Hepatic stellate cell (primary cell): ENCODE measurements at regions not wholly inside any gene's neighbourhood (a gene's known extent, or its start where the extent isn't known, plus 50 kb on each side); places are given as distances from the start of the nearest gene placed in this dataset.
"Not testable (repeated sequence)": the region's sequence is repeated elsewhere in the genome, so short reads cannot be mapped to it uniquely, and the experiment has no call there.

Experiments used
- DNase-seq: peaks from one replicate; pipeline ENCODE4 v3.0.0; 2011; ENCODE audit warnings: low spot score

GRCh38 chr2:87574193-87575119, 173.4 kb upstream of the PLGLB2 start:
- DNase-seq, result not testable (repeated sequence)

- DNase-seq, result not testable (repeated sequence)
Measured at GRCh38 chr2:87575138-87575537, 172.7 kb upstream of the PLGLB2 start.

DNA sequence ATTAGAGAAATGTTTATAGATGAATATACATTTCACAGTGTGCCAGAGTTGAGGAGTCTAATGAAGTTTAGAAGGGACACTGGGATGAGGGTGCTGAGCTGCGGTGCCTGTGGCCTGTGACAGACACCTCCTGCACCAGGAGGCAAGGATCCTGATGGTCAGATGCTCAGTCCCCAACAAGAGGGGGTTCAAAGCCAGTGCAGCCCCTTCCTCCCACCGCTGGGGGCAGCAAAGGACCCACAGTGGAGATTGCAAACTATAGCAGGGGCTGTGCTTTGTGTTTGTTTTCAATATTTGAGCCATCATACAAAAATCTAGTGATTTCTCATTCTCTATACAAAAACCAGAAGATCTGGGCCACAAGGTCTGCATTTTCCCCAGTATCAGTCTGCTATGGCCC, 170.5 kb upstream of the PLGLB2 start:
- DNase-seq, result not testable (repeated sequence)

DNA sequence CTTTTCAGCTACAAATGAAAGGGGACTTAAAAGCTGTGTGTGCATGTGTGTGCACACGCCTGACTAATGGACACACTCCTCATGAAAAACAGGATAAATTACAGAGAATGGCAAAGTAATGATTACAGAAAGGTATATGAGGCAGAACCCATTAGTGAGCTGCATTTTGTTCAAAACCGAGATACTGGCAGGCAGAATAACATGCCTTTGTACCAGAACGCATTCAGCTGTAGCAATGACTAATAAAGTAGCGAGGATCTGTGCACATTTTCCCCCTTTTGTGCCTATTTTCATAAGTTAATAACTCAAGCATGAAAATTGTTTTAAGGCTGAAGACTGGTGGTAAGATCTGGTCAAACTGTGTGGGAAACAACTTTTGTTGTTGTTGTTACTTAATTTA, 165.7 kb upstream of the PLGLB2 start:
- not testable (repeated sequence) for DNase-seq

DNA sequence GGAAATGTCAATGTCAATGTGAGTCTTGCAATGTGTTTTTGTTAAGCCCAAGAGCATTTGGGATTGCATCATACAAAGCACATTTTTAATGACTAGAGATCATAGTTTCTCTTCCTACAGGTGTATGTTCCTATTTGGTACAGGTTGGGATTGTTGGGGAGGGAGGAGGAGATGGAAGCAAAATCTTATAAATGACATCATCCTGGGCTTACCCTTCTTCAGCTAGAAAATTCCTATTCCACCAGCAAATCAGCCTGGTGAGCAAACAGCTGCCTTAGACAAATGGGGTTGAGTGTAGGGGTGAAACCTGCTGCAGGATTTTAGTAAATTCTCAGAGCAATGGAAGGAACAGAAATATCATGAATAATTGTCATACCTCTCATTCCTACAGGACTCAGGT, 165.3 kb upstream of the PLGLB2 start:
- DNase-seq, result not testable (repeated sequence)

DNA sequence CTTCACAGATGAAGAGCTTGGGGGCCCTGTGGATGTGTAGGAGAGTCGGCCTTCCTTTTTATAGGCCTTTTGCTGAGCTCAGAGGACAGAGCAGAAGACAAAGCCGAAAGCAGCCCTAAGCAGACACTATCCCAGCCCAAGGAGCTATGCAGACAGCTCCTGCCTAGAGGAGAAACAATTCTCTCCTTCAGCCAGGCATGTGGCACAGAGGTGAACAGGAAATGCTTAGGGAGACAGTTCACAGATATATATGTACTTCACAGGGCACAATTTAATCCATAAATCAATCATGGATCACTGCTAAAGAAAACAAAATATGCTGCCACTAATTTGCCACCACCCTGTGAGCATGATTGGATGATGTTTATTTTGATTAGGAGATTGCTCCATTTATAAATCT, 164.5 kb upstream of the PLGLB2 start:
- not testable (repeated sequence) for DNase-seq

GRCh38 chr2:87583803-87584202, 164.1 kb upstream of the PLGLB2 start:
- DNase-seq, result not testable (repeated sequence)

- DNase-seq, result not testable (repeated sequence)
Measured at GRCh38 chr2:87584268-87584906, 163.5 kb upstream of the PLGLB2 start.

DNA sequence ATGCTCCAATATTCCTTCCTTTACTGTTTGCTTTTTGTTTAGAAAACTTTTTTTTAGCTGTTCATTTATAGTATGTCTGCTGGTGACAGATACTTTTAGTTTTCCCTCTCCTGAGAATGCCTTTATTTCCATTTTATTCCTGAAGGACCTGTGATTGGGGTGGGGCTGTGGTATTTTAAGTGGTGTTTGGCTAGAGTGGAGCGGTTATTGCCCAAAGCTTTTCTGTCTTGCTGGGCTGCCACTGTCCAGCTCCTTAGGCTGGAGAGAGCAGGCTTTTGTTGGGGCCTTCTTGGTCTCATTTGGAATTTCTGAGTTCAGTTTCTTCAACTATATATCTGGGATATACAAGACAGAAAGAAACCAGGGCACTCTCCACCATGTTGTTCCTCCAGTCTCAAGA, 160.0 kb upstream of the PLGLB2 start:
- not testable (repeated sequence) for DNase-seq

- not testable (repeated sequence) for DNase-seq
Measured at GRCh38 chr2:87592974-87593373, 154.9 kb upstream of the PLGLB2 start.

GRCh38 chr2:87593784-87594610, 153.9 kb upstream of the PLGLB2 start:
- not testable (repeated sequence) for DNase-seq

GRCh38 chr2:87594611-87594992, 153.3 kb upstream of the PLGLB2 start:
- not testable (repeated sequence) for DNase-seq

DNA sequence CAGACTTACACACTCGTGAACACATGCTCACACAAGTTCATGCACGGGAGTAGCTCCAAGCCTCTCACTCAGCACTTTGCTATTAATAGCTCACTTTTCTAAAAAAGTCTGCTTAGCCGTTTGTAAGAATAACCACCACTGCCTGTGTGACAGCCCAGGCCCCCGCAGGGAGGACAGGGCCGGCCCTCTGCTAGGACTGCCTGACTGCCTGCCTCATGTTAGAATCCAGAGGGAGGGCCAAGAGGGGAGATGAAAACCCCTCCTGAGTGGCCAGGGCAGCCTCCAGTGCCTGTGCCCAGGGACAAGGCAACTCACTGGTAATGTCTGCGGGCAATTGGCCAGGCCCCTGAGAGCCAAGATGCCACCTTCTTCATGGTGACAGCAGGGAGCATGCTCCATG, 152.9 kb upstream of the PLGLB2 start:
- not testable (repeated sequence) for DNase-seq

DNA sequence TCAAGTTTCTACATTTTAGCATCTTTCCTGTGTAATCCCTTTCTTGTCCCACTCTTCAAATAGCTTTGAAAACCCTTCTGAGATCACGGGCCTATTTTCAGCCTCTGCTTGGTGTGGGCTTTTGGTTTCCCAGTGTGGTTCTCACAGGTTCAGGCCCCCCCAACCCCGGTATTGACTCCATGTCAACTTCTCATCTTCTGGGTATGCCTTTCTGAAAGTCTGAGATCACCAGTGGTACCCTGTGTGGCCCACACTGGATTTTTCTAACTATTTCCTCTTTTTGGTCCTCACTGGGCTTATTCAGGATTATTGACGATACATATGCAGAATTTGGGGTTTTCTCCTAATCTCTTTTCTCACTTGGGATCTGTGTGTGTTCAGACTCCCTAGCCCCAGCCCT, 146.9 kb upstream of the PLGLB2 start:
- not testable (repeated sequence) for DNase-seq

DNA sequence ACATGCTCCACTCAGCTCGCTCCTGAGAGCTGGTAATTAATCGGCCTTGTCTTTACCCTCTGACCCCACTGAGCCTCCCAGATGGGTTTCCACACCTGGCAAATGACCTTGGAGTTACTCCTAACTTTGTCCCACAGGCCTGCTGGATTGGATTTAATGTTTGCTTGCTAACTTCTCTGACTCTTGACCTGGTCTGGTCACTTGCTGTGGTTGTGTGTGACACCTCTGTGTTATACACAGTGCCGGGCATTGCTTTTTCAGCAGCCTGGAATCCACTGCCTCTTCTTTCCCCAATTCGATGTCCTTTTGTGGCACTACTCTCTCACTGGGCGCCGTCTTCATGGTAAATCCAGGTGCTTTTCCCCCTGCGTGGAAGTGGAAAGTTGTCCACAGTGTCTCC, 145.8 kb upstream of the PLGLB2 start:
- not testable (repeated sequence) for DNase-seq

DNA sequence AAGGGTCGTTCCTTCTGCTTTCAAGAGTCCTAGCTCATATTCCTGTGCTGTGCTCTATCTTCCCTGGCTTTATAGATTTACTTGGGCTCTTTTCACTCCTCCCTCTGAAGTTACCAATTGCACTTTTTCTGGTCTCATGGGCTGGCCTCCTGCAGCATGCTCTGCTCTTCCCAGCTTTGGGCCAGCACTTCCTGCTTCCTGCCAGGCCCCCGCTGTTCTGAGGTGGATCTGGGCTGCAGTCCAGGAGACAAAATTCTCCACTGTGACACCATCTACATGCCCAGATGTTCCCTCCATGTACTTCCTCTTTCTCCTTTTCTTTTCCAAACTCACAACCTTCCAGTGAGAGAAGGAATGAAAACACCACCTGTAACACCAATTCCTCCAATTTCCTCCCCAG, 145.2 kb upstream of the PLGLB2 start:
- DNase-seq, result not testable (repeated sequence)

GRCh38 chr2:87603418-87604278, 144.2 kb upstream of the PLGLB2 start:
- not testable (repeated sequence) for DNase-seq

DNA sequence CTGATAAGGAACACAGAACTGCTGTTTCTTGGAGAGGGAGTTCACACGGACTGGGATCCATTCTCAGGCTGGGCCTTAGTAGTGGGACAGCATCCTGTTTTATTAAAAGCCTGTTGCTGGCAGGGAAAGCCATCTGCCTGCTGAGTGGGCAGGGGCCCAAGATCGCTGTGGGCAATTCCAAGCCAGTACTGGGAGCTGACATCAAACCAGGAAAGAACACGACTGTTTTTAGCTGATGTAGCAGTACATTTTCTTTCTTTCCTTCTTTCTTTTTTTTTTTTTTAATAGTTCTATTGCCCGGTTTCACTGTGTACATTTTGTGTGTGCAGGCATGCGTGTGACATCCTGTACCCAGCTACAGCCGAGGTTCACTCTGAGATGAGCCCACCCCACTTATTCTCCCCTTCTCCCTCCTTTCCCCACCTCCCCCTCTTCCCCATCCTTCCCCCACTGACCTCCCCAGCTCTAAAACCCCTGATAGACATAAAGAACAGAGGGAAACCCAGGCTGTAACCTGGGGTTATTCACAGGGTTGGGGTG, 143.5 kb upstream of the PLGLB2 start:
- not testable (repeated sequence) for DNase-seq

- DNase-seq, result not testable (repeated sequence)
Measured at GRCh38 chr2:87604980-87605379, 142.9 kb upstream of the PLGLB2 start.

DNA sequence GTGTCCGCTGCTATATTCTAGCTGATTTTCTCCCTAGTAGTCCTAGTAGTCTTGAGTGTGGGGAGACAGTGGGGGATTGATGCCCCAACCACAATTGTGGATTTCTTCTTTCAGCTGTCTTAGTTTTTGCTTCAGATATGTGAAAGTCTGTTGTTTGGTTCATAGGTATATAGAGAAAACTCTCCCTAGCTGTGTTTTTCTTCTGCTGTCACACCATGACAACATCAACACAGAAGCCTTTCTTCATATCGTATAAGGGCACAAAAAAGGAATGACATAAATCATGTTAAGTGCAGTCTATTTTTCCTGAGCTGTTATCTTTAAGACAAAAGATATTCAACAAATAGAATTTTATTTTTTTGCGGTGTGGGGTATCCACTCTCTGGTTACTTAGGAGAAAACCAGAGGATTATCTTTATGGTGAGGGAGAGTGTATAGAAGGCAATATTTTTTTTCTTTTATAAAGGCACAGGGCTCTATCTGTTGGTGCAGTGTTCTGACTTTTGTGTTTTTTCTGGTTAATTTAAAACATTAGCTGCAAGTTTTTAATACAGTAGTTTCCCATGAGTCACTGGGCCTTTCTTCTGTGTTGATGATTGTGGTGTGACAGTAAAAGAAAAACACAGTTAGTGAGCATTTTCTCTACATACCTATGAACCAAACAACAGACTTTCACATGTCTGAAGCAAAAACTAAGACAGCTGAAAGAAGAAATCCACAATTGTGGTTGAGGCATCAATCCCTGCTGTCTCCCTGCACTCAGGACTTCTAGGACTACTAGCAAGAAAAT, 139.3 kb upstream of the PLGLB2 start:
- not testable (repeated sequence) for DNase-seq
